PC-3 (cell line): ENCODE measurements at regions not wholly inside any gene's neighbourhood (a gene's known extent, or its start where the extent isn't known, plus 50 kb on each side); places are given as distances from the start of the nearest gene placed in this dataset.

Experiments used
- ATAC-seq: fragments of 200-7000 bp; cut with Tn5 transposase; 2 replicates; pipeline ENCODE4 v1.9.1; 2020; ENCODE audit warnings: mild to moderate bottlenecking, moderate library complexity
- BruUV-seq: library from RNA; stranded (reverse); fragments of 400-500 nt; replicated peaks from 2 replicates; lab custom pipeline; 2021; lab: Mats Ljungman, UMichigan
- CTCF ChIA-PET: fragments of 300-600 bp; sonication (Branson Sonifier 250); formaldehyde crosslinking; loops from one replicate; lab custom pipeline; 2022; ENCODE audit warnings: antibody characterized with exemption; lab: Charles Lee
- POLR2A ChIA-PET: fragments of 300-600 bp; sonication (Branson Sonifier 250); formaldehyde crosslinking; loops from one replicate; lab custom pipeline; 2022; ENCODE audit warnings: antibody characterized with exemption; ENCODE audit not compliant: unreplicated experiment; lab: Charles Lee
- DNase-seq: peaks from one replicate; pipeline ENCODE4 v3.0.0-alpha.2; 2015
- H2AFZ ChIP-seq: fragments of 300-600 bp; sonication (generic); 2 replicates; pipeline ENCODE4 v1.6.0; 2016; ENCODE audit warnings: antibody characterized with exemption, low read length
- H3F3A ChIP-seq: fragments of 300-600 bp; sonication (generic); one replicate; pipeline ENCODE4 v1.6.0; 2017; ENCODE audit warnings: antibody characterized with exemption, low read length, control low read depth, mild to moderate bottlenecking; ENCODE audit not compliant: unreplicated experiment
- H3K27ac ChIP-seq: fragments of 300-600 bp; sonication (generic); 2 replicates; pipeline ENCODE4 v1.5.1; 2016; ENCODE audit warnings: mild to moderate bottlenecking, low read length
- H3K27me3 ChIP-seq: fragments of 300-600 bp; sonication (generic); 2 replicates; pipeline ENCODE4 v1.6.1; 2016; ENCODE audit warnings: low read length, mixed read lengths
- H3K36me3 ChIP-seq: fragments of 300-600 bp; sonication (generic); 2 replicates; pipeline ENCODE4 v1.6.1; 2016; ENCODE audit warnings: low read depth, mixed run types, low read length, mixed read lengths
- H3K4me1 ChIP-seq: fragments of 300-600 bp; sonication (generic); 2 replicates; pipeline ENCODE4 v1.5.1; 2016; ENCODE audit warnings: low read length; ENCODE audit not compliant: insufficient read depth
- H3K4me2 ChIP-seq: fragments of 300-600 bp; sonication (generic); 2 replicates; pipeline ENCODE4 v1.6.0; 2016; ENCODE audit warnings: low read length
- H3K4me3 ChIP-seq: fragments of 300-600 bp; sonication (generic); 2 replicates; pipeline ENCODE4 v1.5.1; 2016; ENCODE audit warnings: mild to moderate bottlenecking, low read length, mixed read lengths
- H3K79me2 ChIP-seq: fragments of 300-600 bp; sonication (generic); 2 replicates; pipeline ENCODE4 v1.6.1; 2017; ENCODE audit warnings: low read length, mixed read lengths
- H3K9ac ChIP-seq: fragments of 300-600 bp; sonication (generic); 2 replicates; pipeline ENCODE4 v1.6.0; 2016; ENCODE audit warnings: mild to moderate bottlenecking, low read length
- H3K9me2 ChIP-seq: fragments of 300-600 bp; sonication (generic); replicated peaks from 2 replicates; pipeline ENCODE4 v1.6.1; 2016; ENCODE audit warnings: mixed run types, low read length, mixed read lengths
- H3K9me3 ChIP-seq: fragments of 300-600 bp; sonication (generic); 2 replicates; pipeline ENCODE4 v1.6.1; 2016; ENCODE audit warnings: low read length, mixed read lengths
- H4K20me1 ChIP-seq: fragments of 300-600 bp; sonication (generic); 2 replicates; pipeline ENCODE4 v1.6.1; 2016; ENCODE audit warnings: low read length, mixed read lengths
- CTCF ChIP-seq: fragments of 300-600 bp; sonication (generic); conservative IDR thresholded peaks from 2 replicates; pipeline ENCODE4 v1.5.1; 2017; ENCODE audit warnings: antibody characterized with exemption, low read depth, mild to moderate bottlenecking, low read length
- EZH2 ChIP-seq: fragments of 300-600 bp; sonication (generic); IDR thresholded peaks from one replicate; pipeline ENCODE4 v1.6.1; 2017; ENCODE audit warnings: antibody characterized with exemption, mild to moderate bottlenecking, low read length; ENCODE audit not compliant: unreplicated experiment
- EZH2phosphoT487 ChIP-seq: fragments of 300-600 bp; sonication (generic); IDR thresholded peaks from 2 replicates; pipeline ENCODE4 v1.6.1; 2018; ENCODE audit warnings: mild to moderate bottlenecking, antibody characterized with exemption, low read length, borderline replicate concordance
- intact Hi-C: fragments of 100-400 bp; cut with micrococcal nuclease; formaldehyde crosslinking; loops from 2 replicates; pipeline ENCODE4 v1.9.0; 2023

GRCh38 chr2:62370321-62371250 lies 135.4 kb downstream of the TMEM17 start:
- Histone ChIP-seq H3K4me2 (no peak overlapping the region), H3F3A (no peaks in the 10 kb centered on the region), H3K36me3 (peaks cover 3% of the 10 kb centered on the region; the same call in 1 of the 2 replicates), H3K9ac (no peak overlapping the region), H3K9me2 (no peaks in the 10 kb centered on the region), H3K9me3 (0 out of 2 replicates have a peak, but pooled peaks cover 9% of the 10 kb centered on the region), H3K4me3 (no peak overlapping the region), H3K27ac (no peak overlapping the region), H2AFZ (no peak overlapping the region), H4K20me1 (no peaks in the 10 kb centered on the region), H3K27me3 (no peaks in the 10 kb centered on the region), H3K79me2 (no peaks in the 10 kb centered on the region), H3K4me1 (no peaks in the 10 kb centered on the region)
- ChIA-PET CTCF (no interaction called here), POLR2A (no interaction called here)
- BruUV-seq = no TSS peak
- DNase-seq (no peak), ATAC-seq (no peak)
- intact Hi-C loops = no loop called here
- TF ChIP-seq EZH2phosphoT487 = no peak
- no peak for TF ChIP-seq CTCF
- TF ChIP-seq EZH2 = no peak

- TF ChIP-seq EZH2phosphoT487 (no peak), CTCF (no peak), EZH2 (no peak)
- Histone ChIP-seq H3K36me3 (peaks cover 3% of the 10 kb centered on the region; the same call in 1 of the 2 replicates), H3K4me3 (no peak overlapping the region), H3K27ac (no peak overlapping the region), H3K9ac (no peak overlapping the region), H2AFZ (no peak overlapping the region), H3K27me3 (no peaks in the 10 kb centered on the region), H3K79me2 (no peaks in the 10 kb centered on the region), H3K9me2 (no peaks in the 10 kb centered on the region), H3F3A (no peaks in the 10 kb centered on the region), H3K4me2 (no peak overlapping the region), H4K20me1 (no peaks in the 10 kb centered on the region), H3K9me3 (0 out of 2 replicates have a peak, but pooled peaks cover 9% of the 10 kb centered on the region), H3K4me1 (no peaks in the 10 kb centered on the region)
- no TSS peak for BruUV-seq
- ChIA-PET POLR2A (no interaction called here), CTCF (no interaction called here)
- ATAC-seq = no peak
- intact Hi-C loops = no loop called here
- no peak for DNase-seq
These were observed 136.3 kb downstream of the TMEM17 start for GRCh38 chr2:62369541-62370202.
